HFF-Myc (cell line): ENCODE measurements at regions not wholly inside any gene's neighbourhood (a gene's known extent, or its start where the extent isn't known, plus 50 kb on each side); places are given as distances from the start of the nearest gene placed in this dataset.

Experiments
- DNase-seq: peaks from one replicate; pipeline ENCODE4 v3.0.0-alpha.2; 2011; ENCODE audit warnings: low read depth; ENCODE audit errors: extremely low read depth
- H3K4me3 ChIP-seq: replicated peaks from 2 replicates; pipeline ENCODE4 v1.5.1; 2011; ENCODE audit warnings: low read depth, mild to moderate bottlenecking, control low read depth, low read length
- CTCF ChIP-seq: IDR thresholded peaks from 2 replicates; pipeline ENCODE4 v1.5.1; 2012; ENCODE audit warnings: mild to moderate bottlenecking, low read depth, low read length, control low read depth; ENCODE audit errors: missing control alignments

GRCh38 chr7:131274986-131275385 lies 52.7 kb upstream of the MKLN1 start:
- DNase-seq, result no peak
- H3K4me3 ChIP-seq, result no peak overlapping the region
- no peak for TF ChIP-seq CTCF

GRCh38 chr7:131276190-131276589 lies 51.5 kb upstream of the MKLN1 start:
- no peak for TF ChIP-seq CTCF
- no peak overlapping the region for H3K4me3 ChIP-seq
- DNase-seq, result no peak

- no peak overlapping the region for H3K4me3 ChIP-seq
- DNase-seq, result no peak
- no peak for TF ChIP-seq CTCF
Observed at GRCh38 chr7:131276748-131277147, 50.9 kb upstream of the MKLN1 start.
